ENCODE measurements at regions not wholly inside any gene's neighbourhood (a gene's known extent, or its start where the extent isn't known, plus 50 kb on each side); places are given as distances from the start of the nearest gene placed in this dataset.
A peak's percentile ranks its signal among the peaks of the same experiment; 100 is the strongest.

- no peak for DNase-seq (ENCODE audit: low read depth)
- H3K4me3 ChIP-seq (ENCODE audit: low read depth, low read length): no peak overlapping the region
Observed at GRCh38 chr6:104281370-104281769, 578.3 kb downstream of the HACE1 start.

GRCh38 chr6:104268389-104268788 is 591.3 kb downstream of the HACE1 start:
- no peak for DNase-seq (ENCODE audit: low read depth)

GRCh38 chr6:104266922-104267321 is 592.8 kb downstream of the HACE1 start:
- no peak for DNase-seq (ENCODE audit: low read depth)
- no peak overlapping the region for H3K4me3 ChIP-seq (ENCODE audit: low read depth, low read length)

More at GRCh38 chr6:104268389-104268788, 591.3 kb downstream of the HACE1 start:
- no peak overlapping the region for H3K4me3 ChIP-seq (ENCODE audit: low read depth, low read length)

GRCh38 chr6:104256646-104257045 is 603.1 kb downstream of the HACE1 start:
- no peak overlapping the region for H3K4me3 ChIP-seq (ENCODE audit: low read depth, low read length)
- no peak for DNase-seq (ENCODE audit: low read depth)

- DNase-seq (ENCODE audit: low read depth): no peak
- no peak overlapping the region for H3K4me3 ChIP-seq (ENCODE audit: low read depth, low read length)
Observed at GRCh38 chr6:104253236-104253635, 606.5 kb downstream of the HACE1 start.

- no peak for DNase-seq (ENCODE audit: low read depth)
- H3K4me3 ChIP-seq (ENCODE audit: low read depth, low read length): no peak overlapping the region
Observed at GRCh38 chr6:104252276-104252675, 607.4 kb downstream of the HACE1 start.

GRCh38 chr6:104251651-104252050 is 608.1 kb downstream of the HACE1 start:
- DNase-seq (ENCODE audit: low read depth): no peak
- no peak overlapping the region for H3K4me3 ChIP-seq (ENCODE audit: low read depth, low read length)

GRCh38 chr6:104240865-104241264 is 618.9 kb downstream of the HACE1 start:
- H3K4me3 ChIP-seq (ENCODE audit: low read depth, low read length): no peak overlapping the region

GRCh38 chr6:104239971-104240370 is 619.7 kb downstream of the HACE1 start:
- DNase-seq (ENCODE audit: low read depth): no peak

More at GRCh38 chr6:104240865-104241264, 618.9 kb downstream of the HACE1 start:
- no peak for DNase-seq (ENCODE audit: low read depth)

GRCh38 chr6:104229057-104229456 is 630.7 kb downstream of the HACE1 start:
- no peak overlapping the region for H3K4me3 ChIP-seq (ENCODE audit: low read depth, low read length)
- DNase-seq (ENCODE audit: low read depth): no peak

More at GRCh38 chr6:104239971-104240370, 619.7 kb downstream of the HACE1 start:
- no peak overlapping the region for H3K4me3 ChIP-seq (ENCODE audit: low read depth, low read length)

- peak; percentile 11 for DNase-seq (ENCODE audit: low read depth)
- no peak overlapping the region for H3K4me3 ChIP-seq (ENCODE audit: low read depth, low read length)
Observed at GRCh38 chr6:104227508-104227907, 632.2 kb downstream of the HACE1 start.

- no peak for DNase-seq (ENCODE audit: low read depth)
- no peak overlapping the region for H3K4me3 ChIP-seq (ENCODE audit: low read depth, low read length)
Observed at GRCh38 chr6:104226790-104227446, 632.8 kb downstream of the HACE1 start.

- no peak for DNase-seq (ENCODE audit: low read depth)
- no peak overlapping the region for H3K4me3 ChIP-seq (ENCODE audit: low read depth, low read length)
Observed at GRCh38 chr6:104218116-104218515, 641.6 kb downstream of the HACE1 start.

- H3K4me3 ChIP-seq (ENCODE audit: low read depth, low read length): no peak overlapping the region
- no peak for DNase-seq (ENCODE audit: low read depth)
Observed at GRCh38 chr6:104214901-104215300, 644.8 kb downstream of the HACE1 start.

- DNase-seq (ENCODE audit: low read depth): no peak
- no peak overlapping the region for H3K4me3 ChIP-seq (ENCODE audit: low read depth, low read length)
Observed at GRCh38 chr6:104212977-104213668, 646.6 kb downstream of the HACE1 start.

- no peak overlapping the region for H3K4me3 ChIP-seq (ENCODE audit: low read depth, low read length)
- no peak for DNase-seq (ENCODE audit: low read depth)
Observed at GRCh38 chr6:104207635-104208034, 652.1 kb downstream of the HACE1 start.

- no peak overlapping the region for H3K4me3 ChIP-seq (ENCODE audit: low read depth, low read length)
- DNase-seq (ENCODE audit: low read depth): no peak
Observed at GRCh38 chr6:104201557-104201956, 658.2 kb downstream of the HACE1 start.

- DNase-seq (ENCODE audit: low read depth): no peak
Observed at GRCh38 chr6:104187616-104188015, 672.1 kb downstream of the HACE1 start.

GRCh38 chr6:104186831-104187230 is 672.9 kb downstream of the HACE1 start:
- no peak overlapping the region for H3K4me3 ChIP-seq (ENCODE audit: low read depth, low read length)
- DNase-seq (ENCODE audit: low read depth): no peak

More at GRCh38 chr6:104187616-104188015, 672.1 kb downstream of the HACE1 start:
- no peak overlapping the region for H3K4me3 ChIP-seq (ENCODE audit: low read depth, low read length)

GRCh38 chr6:104183816-104184435 is 675.8 kb downstream of the HACE1 start:
- no peak overlapping the region for H3K4me3 ChIP-seq (ENCODE audit: low read depth, low read length)
- peak; percentile 6 for DNase-seq (ENCODE audit: low read depth)

Data from skeletal muscle cell (primary cell).